Left ventricle myocardium superior (tissue), 1 donor: ENCODE measurements at regions not wholly inside any gene's neighbourhood (a gene's known extent, or its start where the extent isn't known, plus 50 kb on each side); places are given as distances from the start of the nearest gene placed in this dataset.

Source experiments
- ATAC-seq: fragments of 200-7000 bp; cut with Tn5 transposase; one replicate; pipeline ENCODE4 v1.9.1; 2020; ENCODE audit warnings: mild to moderate bottlenecking, moderate library complexity
- DNase-seq: peaks from one replicate; pipeline ENCODE4 v3.0.0-alpha.2; 2020
- intact Hi-C: fragments of 100-400 bp; cut with micrococcal nuclease; formaldehyde crosslinking; loops from one replicate; pipeline ENCODE4 v1.11.0; 2022
- donor health status: DM: no; HTN: yes; CAD: no; lungs with severe emphysema.

DNA sequence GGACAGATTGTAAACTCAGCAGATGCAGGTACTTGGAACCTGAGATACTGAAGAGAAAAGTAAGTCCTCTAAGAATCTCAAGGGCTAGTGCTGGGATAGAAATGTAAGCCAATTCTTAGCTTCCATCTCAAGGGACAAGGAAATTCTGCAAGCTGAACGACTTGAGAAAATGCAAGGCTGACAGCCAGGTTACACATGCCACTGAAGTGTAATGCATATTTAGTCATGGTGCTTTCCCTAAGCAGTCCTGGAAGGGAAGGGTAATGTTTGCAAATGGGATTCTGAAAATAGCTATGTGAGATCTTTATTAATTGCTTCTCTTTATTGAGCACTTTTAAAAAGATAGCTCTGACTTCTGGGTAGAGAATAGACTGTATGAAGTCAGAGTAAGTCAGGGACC lies 402.7 kb upstream of the SEL1L start:
- intact Hi-C loops, result no loop called here
- ATAC-seq (no peak), DNase-seq (no peak)

- ATAC-seq, result no peak
- intact Hi-C loops, result no loop called here
- DNase-seq, result no peak
Observed at GRCh38 chr14:81936902-81937301, 403.2 kb upstream of the SEL1L start.

DNA sequence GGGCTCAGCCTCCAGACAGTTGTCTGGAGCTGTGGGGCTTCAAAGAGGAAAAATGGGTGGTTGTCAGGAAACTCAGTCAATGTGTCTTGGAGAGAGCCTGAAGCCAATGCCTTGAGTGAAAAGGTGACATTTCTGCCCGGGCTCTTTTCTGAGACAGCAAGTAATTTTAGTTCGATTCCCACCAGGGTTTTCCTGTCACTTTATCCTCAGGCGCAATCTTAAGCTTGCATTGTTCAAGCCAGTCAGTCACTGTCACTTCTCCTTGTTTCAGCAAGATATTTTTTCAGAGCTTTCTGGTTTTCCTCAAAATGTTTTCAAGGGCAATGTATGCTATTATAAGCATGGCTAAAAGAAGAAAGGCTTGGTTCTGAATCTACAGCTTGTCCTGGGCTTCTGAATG lies 404.7 kb upstream of the SEL1L start:
- DNase-seq (no peak), ATAC-seq (no peak)
- intact Hi-C loops, result no loop called here

- ATAC-seq (no peak), DNase-seq (no peak)
- intact Hi-C loops, result no loop called here
Observed at GRCh38 chr14:81940651-81941050, 407.0 kb upstream of the SEL1L start.

GRCh38 chr14:81942071-81942470 lies 408.4 kb upstream of the SEL1L start:
- DNase-seq (no peak), ATAC-seq (no peak)
- intact Hi-C loops, result no loop called here

GRCh38 chr14:81946375-81946774 lies 412.7 kb upstream of the SEL1L start:
- intact Hi-C loops, result no loop called here
- ATAC-seq, result no peak
- DNase-seq, result no peak

DNA sequence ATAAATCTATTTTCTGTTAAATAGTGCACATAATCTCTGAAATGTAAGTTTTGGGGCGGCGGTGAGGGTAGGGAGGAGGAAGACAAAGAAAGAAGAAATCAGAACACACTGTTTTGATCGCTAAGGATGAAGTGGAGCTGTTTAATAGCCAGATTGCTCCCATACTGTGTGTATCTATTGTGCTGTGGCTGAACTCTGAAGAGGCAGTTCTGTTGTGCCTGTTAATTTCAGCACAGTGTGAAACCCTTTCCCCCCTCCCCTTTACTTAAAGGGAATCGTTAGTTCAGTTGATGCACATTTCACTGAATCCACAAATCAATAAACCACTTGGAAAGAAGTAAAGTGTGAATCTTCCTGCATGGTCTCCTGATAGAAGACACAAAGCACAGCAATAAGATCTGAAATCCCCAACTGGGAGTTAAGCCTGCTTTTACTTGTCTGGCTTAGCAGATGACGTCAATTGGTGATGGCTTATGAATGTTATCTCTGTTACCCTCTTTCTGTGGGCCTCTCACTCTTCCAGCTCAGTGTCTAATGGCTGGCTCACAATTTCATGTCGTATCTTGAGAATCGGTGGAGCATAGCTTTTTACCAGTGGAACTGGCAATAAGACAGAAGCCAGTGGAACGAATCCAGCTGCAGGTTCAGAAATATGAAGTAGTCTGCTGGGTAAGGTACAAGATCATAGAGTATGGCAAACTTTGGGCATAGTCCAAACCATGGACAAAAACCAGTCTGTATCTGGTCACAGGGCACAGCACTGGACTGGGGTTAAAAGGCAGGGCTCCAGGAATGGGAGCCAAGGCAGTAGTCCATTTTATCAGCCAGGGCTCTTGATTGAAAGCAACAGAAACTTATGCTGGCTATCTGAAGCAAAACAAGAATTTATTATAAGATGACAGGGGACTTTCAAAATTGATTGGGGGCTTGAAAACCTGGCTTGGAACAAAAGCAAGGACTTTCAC lies 413.5 kb upstream of the SEL1L start:
- ATAC-seq, result peak; percentile 98

DNA sequence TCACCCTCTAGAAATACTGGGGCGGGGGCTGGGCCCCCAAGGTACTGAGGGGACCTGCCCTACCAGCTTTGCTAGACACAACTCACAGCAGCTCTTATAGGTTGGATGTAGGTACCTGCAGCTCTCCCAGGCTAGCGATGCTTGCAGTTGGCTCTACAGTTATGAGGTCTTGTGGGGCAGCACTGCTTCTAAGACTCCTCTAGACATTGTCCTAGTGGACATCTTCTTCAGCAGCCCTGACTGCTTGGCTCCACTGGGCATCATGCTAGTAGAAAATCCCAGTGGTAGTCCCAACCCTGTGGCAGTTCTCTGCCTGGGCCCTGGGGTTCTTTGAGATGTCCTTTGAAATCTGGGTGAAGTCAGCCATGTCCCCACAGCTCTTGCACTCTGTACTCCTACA lies 419.3 kb upstream of the SEL1L start:
- intact Hi-C loops, result no loop called here
- ATAC-seq (no peak), DNase-seq (no peak)

More for the DNA sequence above, 413.5 kb upstream of the SEL1L start:
- DNase-seq, result peak; percentile 30
- intact Hi-C loops, result no loop called here

DNA sequence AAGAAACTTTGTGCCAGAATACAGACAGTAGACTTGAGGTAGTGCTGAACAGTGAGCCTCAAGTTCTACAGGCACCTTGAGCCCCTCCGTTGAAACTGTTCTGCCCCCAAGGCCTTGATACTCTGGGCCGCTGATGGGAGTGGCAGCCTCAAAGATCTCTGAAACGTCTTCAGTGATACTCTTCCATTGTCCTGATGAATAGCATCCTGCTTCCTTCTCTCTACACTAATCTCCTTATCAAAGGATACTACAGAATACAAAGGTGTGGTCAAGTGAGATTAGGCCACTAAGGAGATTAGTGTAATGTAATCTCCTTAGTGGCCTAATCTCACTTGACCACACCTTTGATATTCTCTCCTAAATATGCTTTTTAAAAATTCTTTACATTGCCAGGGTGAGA lies 419.8 kb upstream of the SEL1L start:
- DNase-seq, result no peak
- ATAC-seq, result no peak
- intact Hi-C loops, result no loop called here

GRCh38 chr14:81955123-81955522 lies 421.5 kb upstream of the SEL1L start:
- no peak for ATAC-seq
- no peak for DNase-seq
- intact Hi-C loops, result no loop called here

DNA sequence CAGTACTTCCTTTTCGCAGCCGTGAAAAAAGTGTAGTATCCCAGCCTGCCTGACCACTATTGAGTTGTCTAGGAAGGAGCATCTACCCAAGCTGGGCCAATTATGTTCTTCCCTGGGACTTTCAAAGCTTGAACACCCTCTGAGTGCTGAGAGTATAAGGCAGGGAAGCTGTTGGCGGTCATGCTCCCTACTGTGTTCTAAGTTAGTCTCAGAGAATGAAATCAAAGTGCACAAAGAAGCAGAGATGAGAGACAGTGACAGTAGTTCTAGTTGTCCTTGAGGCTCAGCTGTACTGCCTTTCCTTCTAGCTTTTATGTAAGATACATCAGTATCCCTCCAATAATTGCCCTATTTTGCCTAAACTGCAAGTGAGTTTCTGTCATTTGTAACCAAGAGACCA lies 427.1 kb upstream of the SEL1L start:
- intact Hi-C loops, result no loop called here
- ATAC-seq, result no peak
- DNase-seq, result no peak

GRCh38 chr14:81963846-81964245 lies 430.2 kb upstream of the SEL1L start:
- ATAC-seq, result no peak
- intact Hi-C loops, result no loop called here
- no peak for DNase-seq

DNA sequence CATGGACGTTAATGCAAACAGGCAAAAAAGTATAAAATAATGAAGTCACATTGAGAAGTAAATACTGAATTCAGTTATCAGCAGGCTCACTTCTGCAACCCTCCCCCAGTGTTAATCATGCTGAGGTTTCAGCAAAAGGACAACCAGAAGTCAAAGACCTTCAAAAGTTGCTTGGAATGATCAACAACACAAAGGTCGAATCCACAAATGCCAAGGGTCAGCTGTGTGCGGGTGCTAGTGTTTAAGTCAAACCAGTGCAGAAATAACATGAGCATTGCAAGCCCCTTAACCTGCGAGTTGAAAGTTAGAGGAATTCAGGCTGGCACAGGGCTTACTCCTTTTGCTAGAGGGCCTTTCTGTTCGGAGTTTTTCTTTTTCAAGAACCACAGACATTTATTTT lies 436.7 kb upstream of the SEL1L start:
- intact Hi-C loops, result no loop called here
- DNase-seq, result no peak
- no peak for ATAC-seq

DNA sequence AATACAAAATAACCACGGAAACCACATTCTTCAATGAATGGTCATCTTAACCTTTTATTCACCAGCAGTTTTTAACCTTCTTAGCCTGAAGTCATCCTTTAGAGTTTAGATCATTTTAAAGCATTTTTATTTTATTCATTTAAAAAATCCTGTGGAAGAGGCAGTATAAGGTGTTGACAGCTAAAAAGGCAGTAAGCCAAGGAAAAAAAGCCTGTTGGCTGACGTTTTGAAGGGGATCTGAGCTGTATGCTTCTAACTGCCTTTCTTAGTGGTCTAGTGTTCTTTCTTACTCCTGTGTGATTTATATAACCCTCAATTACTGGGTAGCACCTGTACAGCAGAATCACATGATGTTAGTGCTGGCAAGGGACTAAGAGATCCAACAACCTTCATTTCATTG lies 438.3 kb upstream of the SEL1L start:
- no peak for DNase-seq
- intact Hi-C loops, result no loop called here
- no peak for ATAC-seq

GRCh38 chr14:81972601-81973000 lies 438.9 kb upstream of the SEL1L start:
- no peak for DNase-seq
- intact Hi-C loops, result no loop called here
- no peak for ATAC-seq

GRCh38 chr14:81974543-81974942 lies 440.9 kb upstream of the SEL1L start:
- DNase-seq (no peak), ATAC-seq (peak; percentile 47)
- intact Hi-C loops, result no loop called here

GRCh38 chr14:81980601-81981306 lies 447.1 kb upstream of the SEL1L start:
- ATAC-seq (no peak), DNase-seq (no peak)
- intact Hi-C loops, result no loop called here

DNA sequence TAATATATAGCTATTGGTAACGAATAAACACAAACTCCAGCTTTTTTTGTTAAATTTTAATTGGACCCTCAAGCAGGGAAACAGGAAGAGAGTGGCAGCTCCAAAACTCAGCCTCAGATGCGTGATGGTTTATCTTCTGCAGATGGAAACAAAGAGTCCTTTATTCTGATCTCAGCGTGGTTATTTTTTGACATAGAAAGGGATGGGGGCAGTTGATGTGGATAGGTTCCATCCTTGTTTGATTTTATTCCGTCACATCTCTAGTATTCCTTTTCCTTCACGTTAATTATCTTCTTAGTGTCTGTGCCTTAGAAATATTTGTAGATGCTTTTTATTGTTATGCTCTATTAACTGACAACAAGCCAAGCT lies 447.6 kb upstream of the SEL1L start:
- DNase-seq, result no peak
- no peak for ATAC-seq
- intact Hi-C loops, result no loop called here

- intact Hi-C loops, result no loop called here
- DNase-seq (no peak), ATAC-seq (no peak)
Observed at GRCh38 chr14:81982046-81982445, 448.4 kb upstream of the SEL1L start.

- DNase-seq, result no peak
- no peak for ATAC-seq
- intact Hi-C loops, result no loop called here
Observed at GRCh38 chr14:81986005-81986404, 452.4 kb upstream of the SEL1L start.

- ATAC-seq (no peak), DNase-seq (no peak)
- intact Hi-C loops, result no loop called here
Observed at GRCh38 chr14:81989211-81989610, 455.6 kb upstream of the SEL1L start.
